Naive thymus-derived CD4-positive, alpha-beta T cell (primary cell): ENCODE measurements at regions not wholly inside any gene's neighbourhood (a gene's known extent, or its start where the extent isn't known, plus 50 kb on each side); places are given as distances from the start of the nearest gene placed in this dataset.
"Not testable (repeated sequence)": the region's sequence is repeated elsewhere in the genome, so short reads cannot be mapped to it uniquely, and the experiment has no call there.

ENCODE experiments used
- ATAC-seq: fragments of 150-1000 bp; cut with Tn5 transposase; 2 replicates; pipeline ENCODE4 v1.10.0; 2021; ENCODE audit warnings: mild to moderate bottlenecking, moderate library complexity
- CTCF ChIA-PET: fragments of 350-600 bp; sonication (Branson Sonifier 250); formaldehyde crosslinking; loops from one replicate; lab custom pipeline; 2021; ENCODE audit warnings: antibody characterized with exemption; lab: Charles Lee
- POLR2A ChIA-PET: fragments of 350-600 bp; sonication (Branson Sonifier 250); formaldehyde crosslinking; loops from one replicate; lab custom pipeline; 2021; ENCODE audit warnings: antibody characterized with exemption, inconsistent platforms; lab: Charles Lee
- DNase-seq, 9 donors: peaks; one replicate each; pipeline versions ENCODE4 v3.0.0 to v3.0.0-alpha.2; 2020 to 2022; ENCODE audit warnings: mixed read lengths in 1 of 9
- H3K27ac ChIP-seq: one replicate; pipeline ENCODE4 v1.7.0; 2013; ENCODE audit warnings: mild to moderate bottlenecking, low read depth, low read length, moderate library complexity
- H3K27me3 ChIP-seq, 2 donors: one replicate each; pipeline ENCODE4 v1.7.0; 2013; ENCODE audit warnings: low read length in 2 of 2, mild to moderate bottlenecking in 2 of 2, moderate library complexity in 2 of 2; ENCODE audit not compliant: control insufficient read depth in 2 of 2, insufficient read depth in 2 of 2
- H3K36me3 ChIP-seq, 3 experiments: 1 replicate in 2 of 3; 2 replicates in 1 of 3; pipeline ENCODE4 v1.7.0; 2013; ENCODE audit warnings: low read length in 3 of 3, mild to moderate bottlenecking in 3 of 3, moderate library complexity in 1 of 3; ENCODE audit not compliant: insufficient read depth in 3 of 3, control insufficient read depth in 2 of 3
- H3K4me1 ChIP-seq, 2 donors: one replicate each; pipeline ENCODE4 v1.7.0; 2013; ENCODE audit warnings: low read length in 2 of 2, mild to moderate bottlenecking in 2 of 2, moderate library complexity in 1 of 2; ENCODE audit not compliant: control insufficient read depth in 2 of 2, insufficient read depth in 2 of 2
- H3K4me3 ChIP-seq: 2 replicates; pipeline ENCODE4 v1.7.0; 2013; ENCODE audit warnings: mild to moderate bottlenecking, low read length
- H3K9me3 ChIP-seq, 3 experiments: 1 replicate in 2 of 3; 2 replicates in 1 of 3; pipeline ENCODE4 v1.7.0; 2013; ENCODE audit warnings: low read length in 3 of 3; ENCODE audit not compliant: control insufficient read depth in 2 of 3
- H3K27ac Mint-ChIP-seq, 9 donors: one replicate each; pipeline ENCODE4 v1.8.0; 2020 to 2022; ENCODE audit warnings: mixed read lengths in 9 of 9, mild to moderate bottlenecking in 8 of 9, moderate library complexity in 5 of 9, inconsistent platforms in 2 of 9
- H3K27me3 Mint-ChIP-seq, 5 donors: one replicate each; pipeline ENCODE4 v1.8.0; 2021 to 2022; ENCODE audit warnings: mixed read lengths in 5 of 5, mild to moderate bottlenecking in 1 of 5
- H3K36me3 Mint-ChIP-seq, 5 donors: one replicate each; pipeline ENCODE4 v1.8.0; 2020 to 2022; ENCODE audit warnings: mixed read lengths in 5 of 5, mild to moderate bottlenecking in 3 of 5, inconsistent platforms in 1 of 5
- H3K4me1 Mint-ChIP-seq, 7 donors: one replicate each; pipeline ENCODE4 v1.8.0; 2020 to 2022; ENCODE audit warnings: mixed read lengths in 7 of 7, mild to moderate bottlenecking in 3 of 7, inconsistent platforms in 1 of 7
- H3K4me3 Mint-ChIP-seq, 10 donors: one replicate each; pipeline ENCODE4 v1.8.0; 2020 to 2022; ENCODE audit warnings: mild to moderate bottlenecking in 10 of 10, mixed read lengths in 10 of 10, moderate library complexity in 6 of 10, inconsistent platforms in 2 of 10
- H3K9me3 Mint-ChIP-seq, 11 donors: one replicate each; pipeline ENCODE4 v1.8.0; 2020 to 2022; ENCODE audit warnings: mixed read lengths in 11 of 11, mild to moderate bottlenecking in 4 of 11, inconsistent platforms in 1 of 11, moderate library complexity in 1 of 11
- intact Hi-C, 2 donors: fragments of 100-400 bp; cut with micrococcal nuclease; formaldehyde crosslinking; loops; one replicate each; pipeline ENCODE4 v1.15.1; 2023

- intact Hi-C loops, result no loop called here
- no peak for DNase-seq
- ATAC-seq, result no peak
- Mint-ChIP-seq H3K9me3 (peaks cover 0 to 20% (median 6%) of the 10 kb centered on the region in 11 donors), H3K4me1 (no peaks in the 10 kb centered on the region), H3K27me3 (no peaks in the 10 kb centered on the region), H3K36me3 (no peaks in the 10 kb centered on the region), H3K27ac (no peak overlapping the region), H3K4me3 (no peak overlapping the region)
- no peaks in the 10 kb centered on the region for H3K36me3 ChIP-seq
- ChIA-PET CTCF (no interaction called here), POLR2A (no interaction called here)
- H3K9me3 ChIP-seq, result no peaks in the 10 kb centered on the region
- H3K4me3 ChIP-seq, result no peak overlapping the region
- no peak overlapping the region for H3K27ac ChIP-seq
- H3K27me3 ChIP-seq, result no peaks in the 10 kb centered on the region
- H3K4me1 ChIP-seq, result no peaks in the 10 kb centered on the region
Measured at GRCh38 chr6:19395316-19395715, 441.9 kb upstream of the ID4 start.

GRCh38 chr6:19399406-19399805 is 437.8 kb upstream of the ID4 start:
- intact Hi-C loops, result no loop called here
- POLR2A ChIA-PET, result no interaction called here
- peaks cover 2 to 23% (median 8%) of the 10 kb centered on the region in 11 donors for H3K9me3 Mint-ChIP-seq
- H3K4me3 ChIP-seq, result no peak overlapping the region
- no peaks in the 10 kb centered on the region for H3K4me1 Mint-ChIP-seq
- H3K27ac Mint-ChIP-seq, result no peak overlapping the region
- CTCF ChIA-PET, result no interaction called here
- no peaks in the 10 kb centered on the region for H3K4me1 ChIP-seq
- no peak for DNase-seq
- no peaks in the 10 kb centered on the region for H3K27me3 ChIP-seq
- no peak overlapping the region for H3K4me3 Mint-ChIP-seq
- H3K27ac ChIP-seq, result no peak overlapping the region
- no peaks in the 10 kb centered on the region for H3K36me3 Mint-ChIP-seq
- ATAC-seq, result no peak
- H3K27me3 Mint-ChIP-seq, result no peaks in the 10 kb centered on the region
- no peaks in the 10 kb centered on the region for H3K36me3 ChIP-seq
- no peaks in the 10 kb centered on the region for H3K9me3 ChIP-seq

- H3K4me1 ChIP-seq, H3K27me3 ChIP-seq, intact Hi-C loops, H3K27ac ChIP-seq, H3K27me3 Mint-ChIP-seq, H3K4me1 Mint-ChIP-seq, H3K36me3 ChIP-seq, ATAC-seq, H3K4me3 Mint-ChIP-seq, H3K4me3 ChIP-seq, CTCF ChIA-PET, H3K36me3 Mint-ChIP-seq, H3K9me3 ChIP-seq, DNase-seq, H3K27ac Mint-ChIP-seq, POLR2A ChIA-PET: not testable (repeated sequence)
- peaks cover 2 to 35% (median 17%) of the 10 kb centered on the region in 11 donors for H3K9me3 Mint-ChIP-seq
Measured at GRCh38 chr6:19404884-19405283, 432.3 kb upstream of the ID4 start.

- ChIA-PET CTCF (no interaction called here), POLR2A (no interaction called here)
- Mint-ChIP-seq H3K9me3 (peaks cover 0 to 31% (median 13%) of the 10 kb centered on the region in 11 donors), H3K4me1 (no peaks in the 10 kb centered on the region), H3K27me3 (no peaks in the 10 kb centered on the region), H3K4me3 (no peak overlapping the region), H3K27ac (no peak overlapping the region), H3K36me3 (peaks cover 0 to 6% (median 0%) of the 10 kb centered on the region in 5 donors)
- no peak overlapping the region for H3K27ac ChIP-seq
- H3K9me3 ChIP-seq, result no peaks in the 10 kb centered on the region
- no peak for DNase-seq
- no peak overlapping the region for H3K4me3 ChIP-seq
- ATAC-seq, result no peak
- no peaks in the 10 kb centered on the region for H3K27me3 ChIP-seq
- no peaks in the 10 kb centered on the region for H3K36me3 ChIP-seq
- H3K4me1 ChIP-seq, result no peaks in the 10 kb centered on the region
- intact Hi-C loops, result no loop called here
Measured at GRCh38 chr6:19408331-19408730, 428.8 kb upstream of the ID4 start.

GRCh38 chr6:19410481-19410880 is 426.7 kb upstream of the ID4 start:
- no peak overlapping the region for H3K27ac Mint-ChIP-seq
- Histone ChIP-seq H3K4me3 (no peak overlapping the region), H3K9me3 (no peaks in the 10 kb centered on the region), H3K27ac (no peak overlapping the region), H3K36me3 (no peaks in the 10 kb centered on the region), H3K4me1 (no peaks in the 10 kb centered on the region), H3K27me3 (no peaks in the 10 kb centered on the region)
- ChIA-PET CTCF (no interaction called here), POLR2A (no interaction called here)
- DNase-seq (no peak), ATAC-seq (no peak)
- H3K36me3 Mint-ChIP-seq, result peaks cover 0 to under 1% (median 0%) of the 10 kb centered on the region in 5 donors
- intact Hi-C loops, result no loop called here
- H3K9me3 Mint-ChIP-seq, result peaks cover 0 to 23% (median 5%) of the 10 kb centered on the region in 11 donors
- no peak overlapping the region for H3K4me3 Mint-ChIP-seq
- H3K27me3 Mint-ChIP-seq, result no peaks in the 10 kb centered on the region
- H3K4me1 Mint-ChIP-seq, result no peaks in the 10 kb centered on the region

GRCh38 chr6:19413323-19413722 is 423.8 kb upstream of the ID4 start:
- H3K9me3 Mint-ChIP-seq, result peaks cover 0 to 14% (median 5%) of the 10 kb centered on the region in 11 donors
- intact Hi-C loops, result no loop called here
- H3K36me3 ChIP-seq, result no peaks in the 10 kb centered on the region
- no peaks in the 10 kb centered on the region for H3K9me3 ChIP-seq
- no peaks in the 10 kb centered on the region for H3K36me3 Mint-ChIP-seq
- ATAC-seq, result no peak
- H3K27me3 Mint-ChIP-seq, result no peaks in the 10 kb centered on the region
- POLR2A ChIA-PET, result no interaction called here
- no peak overlapping the region for H3K27ac ChIP-seq
- no peaks in the 10 kb centered on the region for H3K4me1 ChIP-seq
- no peaks in the 10 kb centered on the region for H3K4me1 Mint-ChIP-seq
- H3K4me3 ChIP-seq, result no peak overlapping the region
- CTCF ChIA-PET, result no interaction called here
- H3K27me3 ChIP-seq, result no peaks in the 10 kb centered on the region
- no peak overlapping the region for H3K4me3 Mint-ChIP-seq
- no peak overlapping the region for H3K27ac Mint-ChIP-seq
- no peak for DNase-seq

- Histone ChIP-seq H3K36me3 (no peaks in the 10 kb centered on the region), H3K4me1 (no peaks in the 10 kb centered on the region), H3K9me3 (no peaks in the 10 kb centered on the region), H3K27ac (no peak overlapping the region), H3K27me3 (no peaks in the 10 kb centered on the region), H3K4me3 (no peak overlapping the region)
- H3K9me3 Mint-ChIP-seq, result peaks cover 0 to 16% (median 6%) of the 10 kb centered on the region in 11 donors
- intact Hi-C loops, result no loop called here
- H3K27ac Mint-ChIP-seq, result no peak overlapping the region
- no peaks in the 10 kb centered on the region for H3K27me3 Mint-ChIP-seq
- POLR2A ChIA-PET, result no interaction called here
- DNase-seq (no peak), ATAC-seq (no peak)
- CTCF ChIA-PET, result no interaction called here
- H3K4me1 Mint-ChIP-seq, result no peaks in the 10 kb centered on the region
- H3K4me3 Mint-ChIP-seq, result no peak overlapping the region
- no peaks in the 10 kb centered on the region for H3K36me3 Mint-ChIP-seq
Measured at GRCh38 chr6:19415605-19416326, 421.4 kb upstream of the ID4 start.
